ENCODE measurements at regions not wholly inside any gene's neighbourhood (a gene's known extent, or its start where the extent isn't known, plus 50 kb on each side); places are given as distances from the start of the nearest gene placed in this dataset.

- TF ChIP-seq, protein P1, sequence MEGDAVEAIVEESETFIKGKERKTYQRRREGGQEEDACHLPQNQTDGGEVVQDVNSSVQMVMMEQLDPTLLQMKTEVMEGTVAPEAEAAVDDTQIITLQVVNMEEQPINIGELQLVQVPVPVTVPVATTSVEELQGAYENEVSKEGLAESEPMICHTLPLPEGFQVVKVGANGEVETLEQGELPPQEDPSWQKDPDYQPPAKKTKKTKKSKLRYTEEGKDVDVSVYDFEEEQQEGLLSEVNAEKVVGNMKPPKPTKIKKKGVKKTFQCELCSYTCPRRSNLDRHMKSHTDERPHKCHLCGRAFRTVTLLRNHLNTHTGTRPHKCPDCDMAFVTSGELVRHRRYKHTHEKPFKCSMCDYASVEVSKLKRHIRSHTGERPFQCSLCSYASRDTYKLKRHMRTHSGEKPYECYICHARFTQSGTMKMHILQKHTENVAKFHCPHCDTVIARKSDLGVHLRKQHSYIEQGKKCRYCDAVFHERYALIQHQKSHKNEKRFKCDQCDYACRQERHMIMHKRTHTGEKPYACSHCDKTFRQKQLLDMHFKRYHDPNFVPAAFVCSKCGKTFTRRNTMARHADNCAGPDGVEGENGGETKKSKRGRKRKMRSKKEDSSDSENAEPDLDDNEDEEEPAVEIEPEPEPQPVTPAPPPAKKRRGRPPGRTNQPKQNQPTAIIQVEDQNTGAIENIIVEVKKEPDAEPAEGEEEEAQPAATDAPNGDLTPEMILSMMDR (conservative IDR thresholded peaks at IDR 0.05; ENCODE audit: low read depth, low read length), result no peak
- no peak for DNase-seq (ENCODE audit: low read depth)
- H3K4me3 ChIP-seq (ENCODE audit: low read depth, low read length), result no peak overlapping the region
Observed at GRCh38 chr4:11593576-11594116, 165.0 kb upstream of the HS3ST1 start.

GRCh38 chr4:11592276-11592675, 163.6 kb upstream of the HS3ST1 start:
- H3K4me3 ChIP-seq (ENCODE audit: low read depth, low read length), result no peak overlapping the region
- TF ChIP-seq, protein P1 (conservative IDR thresholded peaks at IDR 0.05; ENCODE audit: low read depth, low read length), result no peak
- DNase-seq (ENCODE audit: low read depth), result no peak

- TF ChIP-seq, protein P1 (conservative IDR thresholded peaks at IDR 0.05; ENCODE audit: low read depth, low read length), result no peak
- H3K4me3 ChIP-seq (ENCODE audit: low read depth, low read length), result no peak overlapping the region
- DNase-seq (ENCODE audit: low read depth), result no peak
Observed at GRCh38 chr4:11590132-11590531, 161.4 kb upstream of the HS3ST1 start.

- H3K4me3 ChIP-seq (ENCODE audit: low read depth, low read length), result no peak overlapping the region
- no peak for DNase-seq (ENCODE audit: low read depth)
- TF ChIP-seq, protein P1 (conservative IDR thresholded peaks at IDR 0.05; ENCODE audit: low read depth, low read length), result no peak
Observed at GRCh38 chr4:11589676-11590075, 161.0 kb upstream of the HS3ST1 start.

DNA sequence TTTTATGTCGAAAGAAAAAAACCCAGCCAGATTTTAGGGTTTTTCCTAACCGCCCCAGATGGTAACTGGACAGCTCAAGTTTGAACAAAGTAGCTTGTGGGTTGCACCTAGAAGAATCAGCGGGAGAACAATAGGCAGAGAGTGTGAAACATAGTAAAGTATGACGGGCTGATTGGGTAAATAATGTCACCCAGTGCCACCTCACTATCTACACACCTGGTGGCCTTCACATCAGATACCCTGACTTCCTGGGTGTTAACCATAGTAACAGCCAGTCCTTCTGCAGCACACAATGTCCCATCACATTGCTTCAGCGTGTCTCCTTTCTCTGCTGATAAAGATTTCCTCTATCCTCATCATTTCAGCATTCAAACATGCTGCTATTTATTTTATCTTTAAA, 159.1 kb upstream of the HS3ST1 start:
- H3K4me3 ChIP-seq (ENCODE audit: low read depth, low read length), result no peak overlapping the region
- no peak for DNase-seq (ENCODE audit: low read depth)
- TF ChIP-seq, protein P1 (conservative IDR thresholded peaks at IDR 0.05; ENCODE audit: low read depth, low read length), result no peak

- no peak for DNase-seq (ENCODE audit: low read depth)
- TF ChIP-seq, protein P1 (conservative IDR thresholded peaks at IDR 0.05; ENCODE audit: low read depth, low read length), result no peak
Observed at GRCh38 chr4:11585506-11585905, 156.8 kb upstream of the HS3ST1 start.

DNA sequence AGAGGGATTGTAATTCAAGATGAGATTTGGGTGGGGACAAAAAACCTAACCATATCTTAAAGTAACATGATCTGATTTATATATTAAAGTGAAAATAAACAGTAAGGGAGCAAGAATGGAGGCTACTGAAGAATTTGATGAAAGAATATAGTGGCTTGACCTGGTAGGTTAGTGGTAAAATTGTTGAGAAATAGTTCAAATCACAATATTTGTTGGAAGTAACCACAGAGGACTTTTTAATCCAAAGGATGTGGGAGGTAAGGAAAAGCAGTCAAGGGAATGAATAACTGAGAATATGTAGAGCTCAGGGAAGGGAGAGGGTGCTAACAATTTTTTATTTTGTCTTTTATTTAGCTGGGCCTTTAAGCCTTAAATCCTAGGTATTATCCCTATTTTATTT, 139.8 kb upstream of the HS3ST1 start:
- no peak for DNase-seq (ENCODE audit: low read depth)
- TF ChIP-seq, protein P1 (conservative IDR thresholded peaks at IDR 0.05; ENCODE audit: low read depth, low read length), result no peak
- H3K4me3 ChIP-seq (ENCODE audit: low read depth, low read length), result no peak overlapping the region

More at GRCh38 chr4:11585506-11585905, 156.8 kb upstream of the HS3ST1 start:
- H3K4me3 ChIP-seq (ENCODE audit: low read depth, low read length), result no peak overlapping the region

Data from epithelial cell of proximal tubule (primary cell).